Hepatocyte (in vitro differentiated cells): ENCODE measurements at regions not wholly inside any gene's neighbourhood (a gene's known extent, or its start where the extent isn't known, plus 50 kb on each side); places are given as distances from the start of the nearest gene placed in this dataset.

ENCODE experiments used
- EZH2 ChIP-seq: fragments of 200-600 bp; sonication (generic); IDR thresholded peaks from 2 replicates; pipeline ENCODE4 v1.6.1; 2016; ENCODE audit warnings: antibody characterized with exemption, mild to moderate bottlenecking, borderline replicate concordance
- EZH2phosphoT487 ChIP-seq: fragments of 200-600 bp; sonication (generic); IDR thresholded peaks from one replicate; pipeline ENCODE4 v1.6.1; 2018; ENCODE audit warnings: antibody characterized with exemption, mild to moderate bottlenecking, low read depth, moderate library complexity; ENCODE audit not compliant: unreplicated experiment, severe bottlenecking
- TF ChIP-seq, protein P1 (sequence below): fragments of 200-600 bp; sonication (generic); IDR thresholded peaks from 2 replicates; pipeline ENCODE4 v1.5.1; 2016; ENCODE audit warnings: antibody characterized with exemption, mild to moderate bottlenecking; ENCODE audit not compliant: poor library complexity

DNA sequence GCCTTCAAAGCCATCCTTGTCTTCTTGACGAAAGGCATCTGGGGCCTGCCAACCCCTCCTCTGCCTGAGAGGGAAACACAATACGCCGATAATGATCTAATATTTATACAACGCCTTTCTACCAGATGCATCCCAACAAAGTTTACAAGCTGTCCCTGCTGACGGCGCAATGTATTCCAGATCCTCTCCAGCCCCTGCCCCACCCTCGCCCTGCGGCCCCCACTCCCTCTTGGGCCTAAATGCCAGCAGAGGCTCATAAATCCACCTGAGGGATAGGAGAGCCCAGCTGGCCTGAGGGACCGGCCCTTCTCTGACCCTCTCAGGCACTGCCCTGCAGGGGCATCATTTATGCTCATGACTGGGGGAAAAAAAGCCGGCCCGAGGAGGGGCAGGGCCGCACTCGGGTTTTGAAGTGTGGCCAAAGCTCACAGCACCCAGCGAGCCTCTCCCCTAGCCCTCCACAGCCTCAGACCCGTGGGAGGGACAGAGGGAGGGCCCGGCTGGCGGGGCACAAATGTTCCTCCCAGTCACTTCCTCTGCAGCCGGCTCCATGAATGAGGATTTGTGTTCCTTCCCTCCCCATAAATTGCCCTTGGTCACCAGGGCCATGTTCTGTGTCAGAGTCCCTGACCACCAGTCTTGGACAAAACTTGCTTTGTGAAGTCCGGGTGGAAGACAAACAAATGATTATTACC lies 140.3 kb downstream of the FOXD2 start:
- TF ChIP-seq EZH2 (no peak), EZH2phosphoT487 (no peak)
- TF ChIP-seq, protein P1, sequence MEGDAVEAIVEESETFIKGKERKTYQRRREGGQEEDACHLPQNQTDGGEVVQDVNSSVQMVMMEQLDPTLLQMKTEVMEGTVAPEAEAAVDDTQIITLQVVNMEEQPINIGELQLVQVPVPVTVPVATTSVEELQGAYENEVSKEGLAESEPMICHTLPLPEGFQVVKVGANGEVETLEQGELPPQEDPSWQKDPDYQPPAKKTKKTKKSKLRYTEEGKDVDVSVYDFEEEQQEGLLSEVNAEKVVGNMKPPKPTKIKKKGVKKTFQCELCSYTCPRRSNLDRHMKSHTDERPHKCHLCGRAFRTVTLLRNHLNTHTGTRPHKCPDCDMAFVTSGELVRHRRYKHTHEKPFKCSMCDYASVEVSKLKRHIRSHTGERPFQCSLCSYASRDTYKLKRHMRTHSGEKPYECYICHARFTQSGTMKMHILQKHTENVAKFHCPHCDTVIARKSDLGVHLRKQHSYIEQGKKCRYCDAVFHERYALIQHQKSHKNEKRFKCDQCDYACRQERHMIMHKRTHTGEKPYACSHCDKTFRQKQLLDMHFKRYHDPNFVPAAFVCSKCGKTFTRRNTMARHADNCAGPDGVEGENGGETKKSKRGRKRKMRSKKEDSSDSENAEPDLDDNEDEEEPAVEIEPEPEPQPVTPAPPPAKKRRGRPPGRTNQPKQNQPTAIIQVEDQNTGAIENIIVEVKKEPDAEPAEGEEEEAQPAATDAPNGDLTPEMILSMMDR = no peak
